GM19467 (cell line): ENCODE measurements at regions not wholly inside any gene's neighbourhood (a gene's known extent, or its start where the extent isn't known, plus 50 kb on each side); places are given as distances from the start of the nearest gene placed in this dataset.
"Not testable (repeated sequence)": the region's sequence is repeated elsewhere in the genome, so short reads cannot be mapped to it uniquely, and the experiment has no call there.

Experiments
- ATAC-seq: cut with Tn5 transposase; IDR thresholded peaks from one replicate; pipeline ENCODE4 v1.9.1; 2021; ENCODE audit warnings: mild to moderate bottlenecking, moderate library complexity; ENCODE audit not compliant: unreplicated experiment

DNA sequence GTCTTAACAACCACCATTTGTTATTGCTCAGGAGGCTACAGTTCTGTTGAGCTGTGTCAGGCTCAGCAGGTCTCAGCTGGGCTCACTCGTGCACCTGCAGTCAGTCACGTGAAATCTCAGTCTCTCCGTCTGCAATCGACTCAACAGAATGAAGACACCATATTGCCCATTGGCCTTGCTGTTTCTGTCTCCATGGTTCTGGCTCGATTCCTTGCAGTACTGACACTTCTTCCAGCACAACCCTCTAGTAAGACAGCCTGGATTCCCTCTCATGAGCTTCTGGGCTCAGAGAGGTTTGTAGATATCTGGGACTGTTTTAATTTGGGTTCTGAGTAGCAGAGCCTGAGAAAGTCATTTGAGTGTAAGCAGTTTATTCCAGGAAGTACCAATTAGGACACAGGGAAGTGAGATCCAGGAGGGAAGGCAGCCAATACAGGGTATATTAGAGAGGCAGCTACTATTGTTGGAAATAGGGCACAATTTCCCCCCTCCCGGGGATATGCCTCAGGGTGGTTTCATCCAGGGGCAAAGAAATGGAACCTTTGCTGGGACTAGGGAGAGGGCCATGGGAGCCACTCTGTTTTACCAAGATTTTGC lies 87.4 kb upstream of the RALGAPA2 start:
- ATAC-seq = no peak

DNA sequence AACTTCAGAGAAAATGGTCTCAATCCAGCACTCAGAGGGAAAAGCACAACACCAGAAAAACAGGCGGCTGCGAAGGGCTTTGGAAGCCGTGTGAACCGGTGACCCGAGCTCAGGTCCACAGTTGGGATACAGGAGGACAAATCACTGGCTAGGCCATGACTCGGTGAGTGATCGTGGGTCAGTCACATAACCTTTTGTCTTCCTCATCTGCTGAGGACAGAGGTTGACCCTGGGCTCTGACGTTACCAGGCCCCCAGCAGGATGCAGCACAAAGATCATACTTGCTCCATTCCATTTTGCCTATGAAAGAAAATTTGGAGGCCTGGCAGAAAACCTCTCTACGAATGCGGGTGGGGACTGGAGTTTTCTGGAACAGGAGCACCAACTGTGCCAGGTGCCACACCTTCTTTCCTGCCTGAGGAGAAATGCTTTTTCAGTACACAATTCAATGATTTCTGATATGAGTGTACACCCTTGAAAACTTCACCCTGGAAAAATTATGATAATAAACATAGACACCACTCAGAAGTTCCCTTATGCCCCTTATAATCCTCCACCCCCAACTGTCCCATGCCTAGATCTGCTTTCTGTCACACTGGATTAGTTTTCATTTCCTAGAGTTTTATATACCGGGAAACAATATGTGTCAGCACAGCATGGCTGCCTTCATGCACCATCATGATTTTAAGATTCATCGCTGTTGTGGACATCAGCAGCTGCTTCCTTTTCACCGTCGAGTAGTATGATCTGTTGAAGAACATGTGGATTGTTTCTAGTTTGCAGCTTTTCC lies 85.3 kb upstream of the RALGAPA2 start:
- no peak for ATAC-seq

DNA sequence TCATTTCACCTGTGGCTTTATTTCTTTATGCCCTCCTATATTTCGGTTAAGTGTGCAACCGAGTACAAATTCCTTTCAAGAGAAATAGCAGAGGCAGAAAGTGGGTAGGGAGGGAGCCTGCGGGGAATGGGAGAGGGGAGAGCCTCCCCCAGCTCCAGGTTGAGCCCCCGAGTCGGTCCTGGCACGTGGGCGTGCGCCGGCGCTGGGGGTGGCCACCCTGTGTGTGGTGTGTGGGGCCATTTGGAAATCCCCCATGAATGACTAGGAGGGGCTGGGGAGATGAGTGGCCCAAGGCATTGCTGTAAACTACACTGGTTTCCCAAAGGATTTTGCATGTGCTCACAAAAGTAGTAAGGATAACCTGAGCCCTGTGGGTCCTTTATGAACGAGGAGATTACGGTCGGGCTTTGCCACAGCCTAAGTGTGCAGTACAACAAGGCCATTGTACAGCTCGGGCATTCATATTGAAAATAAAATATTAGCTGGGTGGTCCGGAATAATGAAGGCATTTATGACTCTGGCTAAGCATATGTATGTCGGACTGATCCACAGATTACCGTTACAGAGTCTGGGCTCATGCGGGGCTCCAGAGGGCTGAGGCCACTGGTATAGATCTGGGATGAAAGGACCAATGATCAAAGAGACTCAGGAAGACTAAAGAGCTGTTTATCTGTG lies 84.5 kb upstream of the RALGAPA2 start:
- no peak for ATAC-seq

DNA sequence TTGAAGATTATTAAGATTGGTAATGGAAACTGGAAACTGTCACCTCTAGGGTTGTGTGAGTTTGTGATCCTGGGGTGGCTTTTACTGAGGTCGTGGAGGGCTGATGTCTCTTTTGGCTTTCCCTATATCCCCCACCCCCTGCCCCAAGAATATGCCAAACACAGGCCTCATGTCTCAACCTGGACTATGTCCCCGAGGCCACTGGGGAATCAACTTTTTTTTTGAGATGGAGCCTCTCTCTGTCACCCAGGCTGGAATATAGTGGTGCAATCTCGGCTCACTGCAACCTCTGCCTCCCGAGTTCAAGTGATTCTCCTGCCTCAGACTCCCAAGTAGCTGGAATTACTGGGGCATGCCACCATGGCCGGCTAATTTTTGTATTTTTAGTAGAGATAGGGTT lies 83.3 kb upstream of the RALGAPA2 start:
- no peak for ATAC-seq

DNA sequence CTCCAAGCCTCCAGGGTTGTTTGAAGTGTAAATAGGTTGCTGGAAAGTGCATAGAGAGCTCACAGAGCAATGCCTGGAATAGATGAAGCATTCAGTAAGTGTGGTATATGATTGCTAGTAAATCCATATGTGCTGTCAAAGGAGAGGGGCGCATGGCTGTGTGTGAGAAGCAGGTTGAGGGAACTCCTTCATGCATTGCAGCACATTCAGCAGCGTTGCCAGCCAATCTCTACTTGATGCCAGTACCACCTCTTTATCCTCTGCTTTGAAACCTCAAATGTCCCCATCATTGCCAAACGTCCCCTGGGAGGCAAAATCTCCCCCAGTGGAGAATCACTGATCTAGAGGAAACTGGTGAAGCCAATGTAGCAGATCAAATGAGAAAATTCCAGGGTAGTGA lies 82.7 kb upstream of the RALGAPA2 start:
- no peak for ATAC-seq

DNA sequence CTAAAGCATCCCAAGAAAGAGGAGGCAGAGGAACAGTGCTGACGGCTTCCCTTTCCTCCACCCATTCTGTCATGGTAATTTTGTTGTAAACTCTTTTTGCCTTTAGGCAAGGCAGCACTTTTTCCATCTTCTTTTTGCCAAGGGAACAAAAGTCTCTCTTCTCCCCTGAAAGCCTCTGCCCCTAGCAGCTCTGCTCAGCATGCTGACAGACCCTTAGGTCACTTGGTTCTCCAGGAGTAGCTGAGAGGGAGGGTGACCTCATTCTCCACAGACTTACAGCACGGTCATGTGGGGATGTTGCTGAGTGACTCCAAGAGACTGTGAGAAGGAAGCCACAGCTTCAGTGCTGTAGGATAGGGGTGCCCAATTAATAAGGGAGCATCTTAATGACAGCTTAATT lies 81.1 kb upstream of the RALGAPA2 start:
- ATAC-seq = no peak

DNA sequence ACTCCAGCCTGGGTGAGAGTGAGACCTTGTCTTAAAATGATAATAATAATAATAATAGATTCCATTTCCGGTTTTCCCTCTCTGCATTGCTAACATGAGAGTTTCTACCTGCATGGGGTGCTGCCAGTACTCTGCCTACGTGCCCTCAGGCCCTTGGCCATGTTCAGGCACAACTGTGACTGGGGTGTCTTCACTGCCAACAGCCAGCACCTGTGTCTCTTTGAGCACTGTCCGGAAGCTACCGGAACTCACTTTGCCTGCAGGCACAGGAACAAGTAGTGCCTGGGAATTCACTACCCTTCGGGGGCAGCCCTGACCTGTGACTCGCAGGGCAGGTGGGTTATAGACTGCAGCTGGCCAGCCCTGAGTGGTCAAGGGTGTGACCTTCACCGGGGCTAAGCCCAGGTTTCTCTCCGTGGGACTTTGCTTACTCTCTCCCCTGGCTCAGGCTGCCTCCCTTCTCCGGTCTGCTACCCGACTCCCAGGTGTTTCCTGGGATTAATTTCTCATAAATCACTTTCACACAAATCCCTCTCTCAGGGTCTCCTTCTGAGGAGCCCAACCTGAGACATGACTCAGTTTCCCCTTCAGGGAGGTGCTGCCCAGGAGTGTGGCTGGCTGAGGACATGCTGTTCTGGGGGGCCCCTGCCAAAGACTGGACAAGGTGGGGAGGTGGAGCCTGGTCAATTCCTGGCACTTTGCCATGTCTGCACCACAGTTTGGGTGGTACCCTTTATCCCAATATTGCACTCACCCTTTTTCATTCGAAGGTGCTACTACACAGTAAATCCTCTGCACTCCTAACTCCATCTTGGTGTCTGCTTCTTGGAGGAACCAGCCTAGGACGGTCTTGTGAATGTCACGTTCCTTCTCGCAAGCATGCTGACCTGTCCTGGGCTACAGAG lies 79.5 kb upstream of the RALGAPA2 start:
- ATAC-seq = no peak

DNA sequence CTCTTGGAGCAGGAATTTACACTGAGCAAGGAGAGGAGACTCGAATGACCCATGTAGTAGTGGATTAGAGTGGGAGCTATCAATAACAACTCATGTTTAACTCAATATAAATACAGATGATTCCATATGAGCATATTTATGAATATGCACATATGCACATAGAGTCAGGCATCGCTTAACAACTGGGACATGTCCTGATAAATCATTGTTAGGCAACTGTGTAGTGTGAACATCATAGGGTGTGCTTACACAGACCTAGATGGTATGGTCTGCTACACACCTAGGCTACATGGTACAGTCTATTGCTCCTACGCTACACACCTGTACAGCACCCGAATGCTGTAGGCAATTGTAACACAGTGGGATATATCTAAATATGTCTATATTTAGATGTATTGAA lies 75.9 kb upstream of the RALGAPA2 start:
- ATAC-seq = no peak

DNA sequence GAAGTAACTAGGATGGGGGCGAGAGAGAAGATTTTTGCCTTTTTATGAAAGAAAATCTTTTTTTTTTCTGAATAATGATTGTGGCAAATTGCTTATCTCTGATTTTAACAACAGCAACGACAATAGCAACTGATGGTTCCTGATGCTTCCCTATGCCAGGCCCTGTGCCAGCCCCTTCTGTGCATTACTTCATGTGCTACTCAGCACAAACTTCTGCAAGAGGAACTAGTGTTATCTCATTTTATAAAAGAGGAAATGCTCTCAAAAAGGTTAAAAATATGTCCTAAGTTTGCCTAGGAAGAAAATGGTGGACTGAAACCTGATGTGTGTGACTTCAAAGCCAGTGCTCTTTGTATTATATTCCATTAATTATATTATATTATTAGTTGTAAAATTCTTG lies 74.0 kb upstream of the RALGAPA2 start:
- ATAC-seq = no peak

DNA sequence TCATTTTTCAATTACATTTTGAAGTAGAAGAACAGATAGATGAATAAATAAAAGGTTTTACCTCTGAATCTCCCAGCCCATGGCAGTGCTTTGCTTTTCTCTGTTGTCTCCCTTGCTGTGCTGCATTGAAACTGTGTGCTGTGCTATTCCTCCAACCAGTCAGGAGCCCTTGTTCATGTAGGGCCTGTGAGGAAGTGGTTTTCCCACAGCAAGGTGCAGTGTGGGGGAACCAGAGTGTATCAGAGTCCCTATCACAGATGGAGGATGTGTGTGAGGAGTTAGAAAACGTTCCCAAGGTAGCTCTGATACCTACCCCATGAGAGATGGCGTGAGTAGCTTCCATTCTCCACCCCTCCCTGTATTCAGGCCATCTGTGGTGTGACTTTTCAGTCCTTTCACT lies 72.8 kb upstream of the RALGAPA2 start:
- ATAC-seq = no peak

DNA sequence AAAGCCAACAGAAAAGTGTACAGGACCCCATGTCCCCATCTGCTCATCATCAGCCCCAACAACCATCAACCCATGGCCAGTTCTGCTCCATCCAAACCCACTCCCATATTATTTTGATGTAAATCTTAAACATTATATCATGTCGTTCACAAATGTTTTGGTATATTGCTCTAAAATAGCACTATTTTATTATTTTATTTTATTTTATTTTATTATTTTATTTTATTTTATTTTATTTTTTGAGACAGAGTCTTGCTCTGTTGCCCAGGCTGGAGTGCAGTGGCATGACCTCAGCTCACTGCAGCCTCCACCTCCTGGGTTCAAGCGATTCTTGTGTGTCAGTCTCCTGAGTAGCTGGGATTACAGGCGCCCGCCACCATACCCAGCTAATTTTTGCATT lies 72.0 kb upstream of the RALGAPA2 start:
- ATAC-seq = not testable (repeated sequence)

DNA sequence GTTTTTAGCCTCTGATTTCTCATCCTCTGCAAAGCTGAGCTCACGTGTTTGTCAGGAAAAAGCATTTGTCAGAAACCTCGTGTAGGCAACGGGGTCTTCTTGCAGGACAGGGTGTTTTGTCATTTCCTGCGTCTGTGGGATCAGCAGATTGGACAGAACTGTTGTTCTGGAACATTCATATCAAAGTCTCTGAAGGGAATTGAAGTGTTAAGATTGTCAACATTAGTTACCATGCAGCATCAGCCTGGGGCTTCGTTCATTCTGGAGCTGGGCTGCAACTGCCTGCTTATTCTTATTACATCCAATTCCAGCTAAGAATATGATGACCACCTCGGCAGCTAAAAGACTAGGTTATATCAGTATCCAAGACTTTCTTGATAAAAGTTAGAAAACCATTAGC lies 71.0 kb upstream of the RALGAPA2 start:
- no peak for ATAC-seq

DNA sequence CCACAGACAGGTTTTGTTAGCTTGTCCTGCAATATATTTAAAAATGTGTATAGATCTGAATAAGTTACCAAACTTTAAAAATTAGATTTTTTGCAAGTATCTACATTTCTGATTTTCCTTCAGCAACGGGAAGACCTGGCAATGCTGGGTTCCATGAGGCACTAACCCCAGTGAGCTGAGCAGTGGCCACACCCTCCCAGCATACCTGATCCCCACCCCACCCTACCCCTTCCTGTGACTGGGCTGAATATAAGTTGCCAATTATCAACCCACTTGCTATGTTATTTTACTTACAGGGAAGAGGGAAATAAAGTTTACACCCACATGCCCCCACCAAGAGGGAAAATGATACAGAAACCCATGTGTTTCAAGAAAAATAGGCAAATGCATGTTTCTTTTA lies 70.3 kb upstream of the RALGAPA2 start:
- no peak for ATAC-seq

DNA sequence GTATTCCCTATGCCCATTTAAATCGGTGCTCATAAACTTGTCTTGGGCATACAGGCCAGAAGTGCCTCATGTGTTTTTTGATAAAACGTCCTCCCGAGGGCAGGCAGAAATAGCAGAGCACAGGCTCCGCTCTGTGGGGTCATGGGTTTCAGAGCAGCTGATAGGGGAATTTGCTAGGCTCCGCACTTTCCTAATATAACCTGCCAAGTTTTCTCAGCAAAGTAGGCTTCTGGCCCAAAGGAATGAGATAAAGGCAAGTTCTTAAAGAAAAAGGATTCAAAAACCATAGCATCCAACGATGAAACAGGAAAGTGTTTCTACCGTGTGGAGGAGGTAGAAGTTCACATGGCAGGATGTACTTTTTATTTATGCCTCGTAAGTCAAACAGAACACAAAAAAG lies 69.8 kb upstream of the RALGAPA2 start:
- ATAC-seq = no peak

DNA sequence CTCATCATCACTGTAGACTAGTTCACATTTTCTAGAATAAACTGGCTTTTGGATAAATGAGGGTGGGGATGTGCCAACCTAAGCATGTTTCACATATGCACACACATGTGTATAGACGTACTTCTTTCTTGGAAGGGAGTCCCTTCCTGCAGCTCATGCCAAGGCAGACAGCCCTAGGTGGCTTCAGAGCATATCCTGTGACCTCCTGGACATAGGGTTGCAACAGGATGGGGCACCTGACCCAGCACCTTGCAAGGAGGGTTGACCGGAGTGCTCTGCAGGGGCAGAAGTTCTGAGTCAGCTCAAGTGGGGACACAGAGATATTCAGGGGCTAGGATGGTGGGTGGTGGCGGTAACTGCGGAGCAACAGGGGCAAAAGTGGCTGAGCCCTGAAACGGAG lies 68.6 kb upstream of the RALGAPA2 start:
- ATAC-seq = no peak

DNA sequence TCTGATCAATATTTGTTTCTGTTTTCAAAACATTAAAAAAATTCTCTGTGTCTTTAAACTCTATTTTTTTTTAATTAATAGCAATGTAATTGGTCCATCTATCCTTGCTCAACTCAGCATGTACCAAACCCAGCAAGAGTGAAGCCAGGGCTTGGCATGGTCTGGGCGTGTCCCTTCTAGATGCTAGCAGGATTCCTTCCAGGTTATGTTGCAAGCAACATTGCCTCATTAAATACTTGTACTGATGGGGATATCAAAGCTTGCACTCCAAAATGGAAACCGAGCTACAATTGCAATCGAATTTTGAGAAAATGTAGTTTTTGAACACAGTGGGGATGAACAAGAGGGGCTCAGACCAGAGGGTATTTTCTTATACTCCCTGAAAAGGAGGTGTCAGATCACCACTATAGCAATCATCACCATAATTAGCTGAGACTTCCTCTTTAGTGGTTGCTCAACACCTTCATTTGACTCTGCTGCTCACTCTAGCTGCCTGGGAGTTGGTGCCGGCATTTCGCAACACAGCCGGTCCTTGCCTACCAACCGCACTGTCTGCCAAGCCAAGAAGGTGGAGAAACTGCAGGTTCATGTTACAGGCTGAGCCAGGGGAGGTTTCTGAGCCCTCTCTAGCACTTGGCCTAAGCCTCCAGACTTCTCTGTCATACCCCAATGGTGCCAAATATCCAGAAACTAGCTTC lies 67.8 kb upstream of the RALGAPA2 start:
- peak; percentile 84 for ATAC-seq

DNA sequence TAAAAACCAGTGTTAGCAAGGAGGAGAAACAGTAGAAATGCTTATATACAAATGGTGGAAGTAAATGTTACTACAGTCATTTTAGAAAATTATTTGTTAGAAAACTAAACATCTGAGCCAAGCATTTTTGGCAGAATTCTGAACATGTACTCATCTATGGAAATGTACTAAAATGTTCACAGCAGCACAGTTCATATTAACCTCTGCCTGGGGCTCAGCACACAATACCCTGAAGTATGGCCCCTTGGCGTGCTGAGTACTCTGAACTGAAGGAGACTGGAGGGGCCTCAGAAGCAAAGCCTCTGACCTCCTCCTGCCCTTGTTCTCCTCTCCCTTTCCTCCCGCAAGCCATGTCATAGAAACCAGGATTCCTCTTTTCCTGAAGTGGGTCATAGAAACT lies 66.2 kb upstream of the RALGAPA2 start:
- no peak for ATAC-seq

DNA sequence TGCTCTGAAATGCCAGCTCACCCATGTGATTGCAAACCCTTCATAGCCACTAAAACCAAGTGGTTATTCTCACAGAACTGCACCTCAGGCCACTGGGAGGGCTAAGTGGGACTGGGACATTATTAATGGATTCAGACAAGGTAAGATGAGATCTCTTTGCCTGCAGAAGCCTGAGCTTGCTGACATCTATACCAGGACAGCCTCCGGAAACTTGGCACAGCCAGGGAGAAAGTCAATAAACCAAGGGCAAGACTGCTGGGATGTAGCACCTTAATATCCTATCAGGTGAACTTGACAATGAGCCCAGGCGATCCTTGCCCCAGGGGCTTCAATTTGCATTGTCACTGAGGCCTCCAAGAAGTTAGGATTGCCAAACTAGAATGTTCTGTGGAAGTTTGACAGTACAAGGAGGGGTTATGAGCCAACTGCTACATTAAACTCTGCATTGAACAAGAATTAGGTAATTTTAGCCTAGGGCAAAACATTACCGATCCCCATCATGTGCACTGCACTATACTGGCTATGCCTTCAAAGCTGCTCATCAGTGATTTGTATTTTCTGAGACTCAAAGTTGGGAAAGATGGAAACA lies 60.1 kb upstream of the RALGAPA2 start:
- no peak for ATAC-seq

DNA sequence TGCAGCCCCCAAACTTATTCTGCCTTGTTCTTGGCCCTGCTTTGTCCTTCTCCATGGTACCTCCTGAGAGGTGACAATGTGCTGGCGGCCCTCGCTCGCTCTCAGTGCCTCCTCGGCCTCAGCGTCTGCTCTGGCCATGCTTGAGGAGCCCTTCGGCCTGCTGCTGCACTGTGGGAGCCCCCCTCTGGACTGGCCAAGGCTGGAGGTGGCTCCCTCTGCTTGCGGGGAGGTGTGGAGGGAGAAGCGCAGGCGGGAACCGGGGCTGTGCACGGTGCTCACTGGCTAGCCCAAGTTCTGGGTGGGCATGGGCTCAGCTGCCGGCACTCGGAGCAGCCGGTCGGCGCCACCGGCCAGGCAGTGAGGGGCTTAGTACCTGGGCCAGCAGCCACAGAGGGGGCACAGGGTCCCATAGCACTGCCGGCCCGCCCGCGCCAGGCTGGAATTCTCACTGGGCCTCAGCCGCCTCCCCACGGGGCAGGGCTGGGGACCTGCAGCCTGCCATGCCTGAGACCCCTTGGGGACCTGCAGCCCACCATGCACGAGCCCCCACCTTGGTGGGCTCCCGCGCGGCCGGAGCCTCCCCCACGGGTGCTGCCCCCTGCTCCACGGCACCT lies 55.9 kb upstream of the RALGAPA2 start:
- ATAC-seq = no peak
